Keratinocyte (primary cell): ENCODE measurements at regions not wholly inside any gene's neighbourhood (a gene's known extent, or its start where the extent isn't known, plus 50 kb on each side); places are given as distances from the start of the nearest gene placed in this dataset.

ENCODE experiments used
- EZH2 ChIP-seq: IDR thresholded peaks from one replicate; pipeline ENCODE4 v1.6.1; 2012; ENCODE audit warnings: inconsistent platforms, mild to moderate bottlenecking, low read length, moderate library complexity
- TF ChIP-seq, protein P1 (sequence below), 3 experiments: IDR thresholded peaks in 1 of 3; conservative IDR thresholded peaks in 1 of 3; optimal IDR thresholded peaks in 1 of 3; 2 replicates in 2 of 3; 3 replicates in 1 of 3; pipeline versions ENCODE3 to v1.5.1; 2011; ENCODE audit warnings: low read length in 3 of 3, mild to moderate bottlenecking in 3 of 3, moderate library complexity in 2 of 3, control low read depth in 1 of 3, inconsistent platforms in 1 of 3; ENCODE audit not compliant: insufficient read depth in 2 of 3; ENCODE audit errors: extremely low read depth in 1 of 3

DNA sequence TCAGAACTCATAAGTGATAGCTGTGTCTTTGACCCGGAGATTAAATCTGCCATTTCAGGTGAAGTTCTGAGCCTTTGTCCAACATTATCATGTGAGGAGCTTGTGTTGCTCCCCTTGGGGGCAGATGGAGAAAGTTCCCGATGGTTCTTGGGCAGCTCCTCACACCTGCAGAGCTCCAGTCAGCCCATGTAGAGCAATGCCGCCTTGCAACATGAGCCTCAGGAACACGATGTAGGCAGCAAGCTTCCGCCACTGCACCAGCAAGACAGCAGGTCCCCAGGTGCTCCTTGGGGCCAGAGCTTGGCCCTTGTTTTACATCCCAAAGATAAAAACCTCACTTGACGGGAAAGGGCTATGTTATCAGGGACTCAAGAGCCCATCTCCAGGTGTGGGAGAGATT, 292.7 kb downstream of the IRX1 start:
- no peak for TF ChIP-seq EZH2
- TF ChIP-seq, protein P1, sequence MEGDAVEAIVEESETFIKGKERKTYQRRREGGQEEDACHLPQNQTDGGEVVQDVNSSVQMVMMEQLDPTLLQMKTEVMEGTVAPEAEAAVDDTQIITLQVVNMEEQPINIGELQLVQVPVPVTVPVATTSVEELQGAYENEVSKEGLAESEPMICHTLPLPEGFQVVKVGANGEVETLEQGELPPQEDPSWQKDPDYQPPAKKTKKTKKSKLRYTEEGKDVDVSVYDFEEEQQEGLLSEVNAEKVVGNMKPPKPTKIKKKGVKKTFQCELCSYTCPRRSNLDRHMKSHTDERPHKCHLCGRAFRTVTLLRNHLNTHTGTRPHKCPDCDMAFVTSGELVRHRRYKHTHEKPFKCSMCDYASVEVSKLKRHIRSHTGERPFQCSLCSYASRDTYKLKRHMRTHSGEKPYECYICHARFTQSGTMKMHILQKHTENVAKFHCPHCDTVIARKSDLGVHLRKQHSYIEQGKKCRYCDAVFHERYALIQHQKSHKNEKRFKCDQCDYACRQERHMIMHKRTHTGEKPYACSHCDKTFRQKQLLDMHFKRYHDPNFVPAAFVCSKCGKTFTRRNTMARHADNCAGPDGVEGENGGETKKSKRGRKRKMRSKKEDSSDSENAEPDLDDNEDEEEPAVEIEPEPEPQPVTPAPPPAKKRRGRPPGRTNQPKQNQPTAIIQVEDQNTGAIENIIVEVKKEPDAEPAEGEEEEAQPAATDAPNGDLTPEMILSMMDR (optimal IDR thresholded peaks at IDR 0.05 in 1 of 3, IDR thresholded peaks at IDR 0.05 in 1 of 3, conservative IDR thresholded peaks at IDR 0.05 in 1 of 3; ENCODE audit: extremely low read depth in 1 of 3, insufficient read depth in 2 of 3, low read length in 3 of 3), result no peak
